ENCODE measurements at regions not wholly inside any gene's neighbourhood (a gene's known extent, or its start where the extent isn't known, plus 50 kb on each side); places are given as distances from the start of the nearest gene placed in this dataset.

GRCh38 chr11:80584661-80585060 lies 1143.8 kb upstream of the TENM4 start:
- no peak for DNase-seq (ENCODE audit: low read depth in 4 of 4, low spot score in 1 of 4)

DNA sequence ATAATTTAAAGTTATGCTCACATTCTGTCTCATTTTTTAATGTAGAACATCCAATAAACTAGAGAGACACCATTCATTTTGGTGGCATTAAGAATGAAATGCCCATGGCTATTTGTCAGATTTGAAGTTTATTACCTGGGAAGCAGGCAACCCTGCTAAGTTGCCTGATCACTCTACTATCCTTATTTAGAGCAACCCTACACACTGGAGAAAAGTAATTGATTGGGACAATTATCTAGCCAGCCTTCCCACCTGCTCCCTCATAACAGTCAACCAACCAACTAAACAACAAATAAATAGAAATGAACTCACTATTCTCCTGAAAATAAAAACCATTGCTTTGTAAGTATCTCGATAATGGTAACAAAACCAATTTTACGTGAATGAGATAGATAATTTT lies 1129.0 kb upstream of the TENM4 start:
- no peak for DNase-seq (ENCODE audit: low read depth in 4 of 4, low spot score in 1 of 4)

DNA sequence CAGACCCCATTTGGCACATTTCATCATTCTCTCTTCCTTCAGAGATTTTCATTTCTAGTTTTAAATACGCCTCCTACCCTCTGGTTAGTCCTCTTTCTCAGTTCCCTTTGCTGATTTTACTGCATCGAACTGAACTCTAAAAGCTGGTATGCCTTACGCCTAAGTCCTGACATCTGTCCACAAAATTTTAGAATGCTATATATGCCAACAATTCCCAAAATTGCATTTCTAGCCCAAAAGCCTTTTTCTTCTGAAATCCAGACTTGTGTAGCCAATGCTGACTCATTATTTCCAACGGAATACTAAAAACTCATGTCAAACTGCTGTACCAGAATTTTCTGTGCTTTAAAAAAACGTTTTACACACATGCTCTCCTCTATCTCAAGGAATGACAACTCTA lies 1124.4 kb upstream of the TENM4 start:
- DNase-seq (ENCODE audit: low read depth in 4 of 4, low spot score in 1 of 4): no peak

- no peak for DNase-seq (ENCODE audit: low read depth in 4 of 4, low spot score in 1 of 4)
Measured at GRCh38 chr11:80562523-80563125, 1121.8 kb upstream of the TENM4 start.

GRCh38 chr11:80559942-80560341 lies 1119.1 kb upstream of the TENM4 start:
- no peak for DNase-seq (ENCODE audit: low read depth in 4 of 4, low spot score in 1 of 4)

GRCh38 chr11:80553565-80553964 lies 1112.7 kb upstream of the TENM4 start:
- DNase-seq (ENCODE audit: low read depth in 4 of 4, low spot score in 1 of 4): no peak

GRCh38 chr11:80542704-80543103 lies 1101.9 kb upstream of the TENM4 start:
- DNase-seq (ENCODE audit: low read depth in 4 of 4, low spot score in 1 of 4): no peak

- no peak for DNase-seq (ENCODE audit: low read depth in 4 of 4, low spot score in 1 of 4)
Measured at GRCh38 chr11:80538040-80538439, 1097.2 kb upstream of the TENM4 start.

GRCh38 chr11:80533463-80533862 lies 1092.6 kb upstream of the TENM4 start:
- DNase-seq (ENCODE audit: low read depth in 4 of 4, low spot score in 1 of 4): no peak

- DNase-seq (ENCODE audit: low read depth in 4 of 4, low spot score in 1 of 4): no peak
Measured at GRCh38 chr11:80532633-80533232, 1091.9 kb upstream of the TENM4 start.

- no peak for DNase-seq (ENCODE audit: low read depth in 4 of 4, low spot score in 1 of 4)
Measured at GRCh38 chr11:80529726-80530125, 1088.9 kb upstream of the TENM4 start.

DNA sequence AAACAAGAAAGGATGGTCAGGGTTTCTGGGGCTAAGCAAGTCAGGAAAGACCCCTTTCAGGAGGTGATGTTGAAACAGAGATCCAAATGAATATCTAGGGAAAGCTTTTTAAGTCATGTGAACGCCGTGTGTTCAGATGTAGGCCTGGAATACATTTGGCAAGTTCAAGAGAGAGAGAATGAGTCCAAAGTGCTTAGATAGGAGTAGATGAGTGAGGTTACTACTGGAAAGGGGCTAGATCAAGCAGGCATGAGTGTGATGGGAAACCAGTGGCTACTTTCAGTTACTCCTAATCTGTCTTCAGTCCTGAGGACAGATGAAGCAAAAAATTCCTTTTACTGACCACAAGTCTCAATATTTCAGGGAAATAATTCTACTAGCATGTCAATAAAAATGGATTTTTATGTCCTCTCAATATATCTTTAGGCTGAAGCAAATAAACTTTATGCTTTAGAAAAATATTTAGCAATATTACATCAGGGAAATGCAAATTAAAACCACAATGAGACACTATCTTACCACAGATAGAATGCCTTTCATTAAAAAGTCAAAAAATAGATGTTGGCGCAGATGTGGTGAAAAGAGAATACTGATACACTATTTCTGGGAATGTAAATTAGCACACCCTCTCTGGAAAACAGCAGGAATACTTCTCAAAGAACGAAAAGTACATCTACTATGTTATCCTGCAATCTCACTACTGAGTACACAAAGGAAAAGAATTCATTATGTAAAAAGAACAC lies 1085.0 kb upstream of the TENM4 start:
- DNase-seq (ENCODE audit: low read depth in 4 of 4, low spot score in 1 of 4): no peak

DNA sequence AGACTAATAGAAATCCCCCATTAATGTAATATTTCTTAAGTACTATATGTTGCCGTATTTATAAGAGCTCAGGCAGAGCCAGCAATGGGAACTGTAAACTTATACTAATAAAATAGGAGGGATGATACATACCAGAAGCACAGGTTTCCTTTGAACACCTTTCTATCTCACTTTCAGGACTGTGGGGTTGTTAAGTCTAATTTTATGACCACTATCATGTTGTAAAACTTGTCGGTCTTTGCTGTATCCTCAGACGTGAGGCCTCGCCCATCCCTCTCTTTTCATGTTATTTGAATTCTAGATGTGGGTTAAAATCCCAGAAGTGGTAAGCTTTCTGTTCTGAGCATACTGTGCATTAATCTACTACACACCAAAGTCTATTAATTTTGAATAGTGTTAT lies 1083.5 kb upstream of the TENM4 start:
- DNase-seq (ENCODE audit: low read depth in 4 of 4, low spot score in 1 of 4): no peak

GRCh38 chr11:80523057-80523456 lies 1082.2 kb upstream of the TENM4 start:
- DNase-seq (ENCODE audit: low read depth in 4 of 4, low spot score in 1 of 4): no peak

GRCh38 chr11:80521592-80521991 lies 1080.8 kb upstream of the TENM4 start:
- DNase-seq (ENCODE audit: low read depth in 4 of 4, low spot score in 1 of 4): no peak

DNA sequence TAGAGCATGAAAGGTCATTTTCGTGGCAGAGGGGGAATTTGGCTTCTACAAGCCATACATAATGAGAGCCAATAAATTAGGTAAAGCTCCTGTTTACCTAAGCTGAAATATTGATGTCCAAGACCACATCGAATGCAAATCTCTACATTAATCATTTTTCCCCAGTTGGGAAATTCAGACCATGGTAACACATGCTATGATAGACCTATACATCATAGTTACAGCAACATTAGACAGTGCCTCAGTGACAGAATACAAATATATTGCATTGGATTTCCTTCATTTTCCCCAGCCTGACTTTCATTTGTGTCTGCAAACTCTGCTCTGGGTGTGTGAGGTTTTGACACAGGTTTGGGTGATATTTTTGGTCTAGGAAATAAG lies 1079.7 kb upstream of the TENM4 start:
- no peak for DNase-seq (ENCODE audit: low read depth in 4 of 4, low spot score in 1 of 4)

GRCh38 chr11:80519596-80520506 lies 1079.0 kb upstream of the TENM4 start:
- no peak for DNase-seq (ENCODE audit: low read depth in 4 of 4, low spot score in 1 of 4)

DNA sequence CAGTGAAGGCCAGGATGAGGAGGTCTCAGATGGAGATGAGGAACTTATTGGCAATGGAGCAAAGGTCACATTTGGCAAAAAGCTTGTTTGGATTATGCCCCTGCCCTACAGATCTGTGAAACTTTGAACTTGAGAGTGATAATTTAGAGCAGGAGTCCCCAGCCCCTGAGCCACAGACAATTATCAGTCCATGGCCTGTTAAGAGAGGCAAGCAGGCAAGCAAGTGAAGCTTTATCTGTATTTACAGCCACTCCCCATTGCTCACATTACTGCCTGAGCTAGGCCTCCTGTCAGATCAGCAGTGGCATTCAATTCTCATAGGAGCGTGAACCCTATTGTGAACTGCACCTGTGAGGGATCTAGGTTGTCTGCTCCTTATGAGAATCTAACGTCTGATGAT lies 1076.9 kb upstream of the TENM4 start:
- DNase-seq (ENCODE audit: low read depth in 4 of 4, low spot score in 1 of 4): no peak

DNA sequence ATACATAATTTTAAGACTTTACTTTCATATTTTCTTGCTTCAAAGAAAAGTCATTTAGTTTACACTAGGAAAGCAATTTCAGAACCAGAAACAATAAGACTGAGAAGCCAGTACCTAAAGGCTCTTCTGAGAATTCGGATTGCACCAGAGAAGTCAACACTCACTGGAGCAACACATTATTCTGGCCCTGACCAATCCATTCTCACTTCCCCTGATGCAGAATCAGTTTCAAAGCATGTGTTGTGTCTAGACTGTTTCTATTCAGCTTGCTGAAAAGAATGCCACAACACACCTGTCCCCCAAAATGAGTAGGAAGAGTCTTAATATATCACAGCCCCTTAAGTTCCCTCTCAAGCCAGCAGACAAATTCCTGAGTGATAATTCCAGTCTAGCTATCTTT lies 1074.3 kb upstream of the TENM4 start:
- no peak for DNase-seq (ENCODE audit: low read depth in 4 of 4, low spot score in 1 of 4)

- DNase-seq (ENCODE audit: low read depth in 4 of 4, low spot score in 1 of 4): no peak
Measured at GRCh38 chr11:80512491-80512890, 1071.7 kb upstream of the TENM4 start.

DNA sequence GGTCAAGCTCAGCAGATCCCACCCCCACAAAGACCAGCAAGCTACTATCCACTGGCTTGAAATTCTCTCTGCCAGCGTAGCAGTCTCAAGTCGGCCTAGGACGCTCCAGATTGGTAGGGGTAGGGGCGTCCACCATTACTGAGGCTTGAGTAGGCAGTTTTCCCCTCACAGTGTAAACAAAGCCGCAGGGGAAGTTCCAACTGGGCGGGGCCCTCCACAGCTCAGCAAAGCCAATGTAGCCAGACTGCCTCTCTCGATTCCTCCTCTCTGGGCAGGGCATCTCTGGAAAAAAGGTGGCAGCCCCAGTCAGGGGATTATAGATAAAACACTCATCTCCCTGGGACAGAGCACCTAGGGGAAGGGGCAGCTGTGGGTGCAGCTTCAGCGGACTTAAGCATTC lies 1064.9 kb upstream of the TENM4 start:
- no peak for DNase-seq (ENCODE audit: low read depth in 4 of 4, low spot score in 1 of 4)

GRCh38 chr11:80503990-80504389 lies 1063.2 kb upstream of the TENM4 start:
- no peak for DNase-seq (ENCODE audit: low read depth in 4 of 4, low spot score in 1 of 4)

All from stimulated activated CD4-positive, alpha-beta T cell treated with anti-CD3 and anti-CD28 coated beads, Interleukin-1b, Interleukin-23, amount 100 ng/mL, for 24 hours (primary cell).